K562 (cell line): ENCODE measurements at regions not wholly inside any gene's neighbourhood (a gene's known extent, or its start where the extent isn't known, plus 50 kb on each side); places are given as distances from the start of the nearest gene placed in this dataset.

Experiments
- CEBPB ChIP-seq: fragments of 450-650 bp; IDR thresholded peaks from 2 replicates; pipeline ENCODE4 v1.6.1; 2016; ENCODE audit warnings: missing genetic modification characterization, missing compliant biosample characterization
- CTCF ChIP-seq, 3 experiments: IDR thresholded peaks in 2 of 3; conservative IDR thresholded peaks in 1 of 3; 2 replicates each; pipeline ENCODE4 v1.5.1; 2011 to 2012; ENCODE audit warnings: low read length in 3 of 3, mild to moderate bottlenecking in 3 of 3, control low read depth in 2 of 3, improper control_type of control experiment in 1 of 3, inconsistent platforms in 1 of 3, low read depth in 1 of 3, mixed read lengths in 1 of 3, moderate library complexity in 1 of 3; ENCODE audit not compliant: insufficient read depth in 2 of 3
- EP300 ChIP-seq: IDR thresholded peaks from 2 replicates; pipeline ENCODE4 v1.6.1; 2012; ENCODE audit warnings: low read length, improper control_type of control experiment
- NR1H2 ChIP-seq: sonication (generic); formaldehyde crosslinking; IDR thresholded peaks from 2 replicates; pipeline ENCODE4 v1.4.0; 2020; ENCODE audit warnings: mild to moderate bottlenecking, missing genetic modification reagents
- ZBED1 ChIP-seq: IDR thresholded peaks from 2 replicates; pipeline ENCODE4 v1.6.1; 2014
- ZHX1 ChIP-seq: fragments of 150-350 bp; conservative IDR thresholded peaks from 2 replicates; pipeline ENCODE4 v1.6.1; 2014; ENCODE audit warnings: low read length
- ZNF274 ChIP-seq: IDR thresholded peaks from 2 replicates; pipeline ENCODE4 v1.6.1; 2011; ENCODE audit warnings: low read depth, mild to moderate bottlenecking, low read length, moderate library complexity, borderline replicate concordance
- TF ChIP-seq, protein P1 (sequence below): sonication (generic); formaldehyde crosslinking; IDR thresholded peaks from 2 replicates; pipeline ENCODE4 v1.9.0; 2022; ENCODE audit warnings: mild to moderate bottlenecking, missing genetic modification reagents
- TF ChIP-seq, protein P2 (sequence below): sonication (generic); formaldehyde crosslinking; IDR thresholded peaks from 2 replicates; pipeline ENCODE4 v1.8.1; 2023; ENCODE audit warnings: mild to moderate bottlenecking, missing genetic modification reagents

DNA sequence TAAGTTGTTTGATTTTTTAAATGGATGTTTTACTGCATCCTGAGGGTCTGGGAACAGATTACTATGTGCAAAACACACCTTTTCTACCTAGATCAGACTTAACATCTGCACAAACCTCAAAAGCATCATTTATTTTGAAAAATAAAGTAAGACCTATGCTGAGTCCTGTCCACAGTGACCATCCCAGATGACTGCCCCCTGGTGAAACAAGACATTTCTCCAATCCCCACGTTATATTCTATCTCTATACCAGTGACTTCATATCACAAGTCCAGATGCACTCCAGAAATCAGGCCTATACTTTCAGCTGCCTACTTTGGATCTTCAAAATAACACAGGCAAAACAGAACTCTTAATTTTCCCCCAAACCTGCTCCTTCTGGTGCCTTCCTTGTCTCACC lies 143.2 kb downstream of the P2RY1 start:
- TF ChIP-seq ZNF274 (no peak), ZHX1 (no peak), ZBED1 (no peak), NR1H2 (CRISPR knock-in tag) (no peak), CTCF (IDR thresholded peaks at IDR 0.05 in 2 of 3, conservative IDR thresholded peaks at IDR 0.05 in 1 of 3; ENCODE audit: insufficient read depth in 2 of 3, low read depth in 1 of 3, low read length in 3 of 3) (peak; percentile 20 to 39 (median 31); a peak in 3 of 6 replicates), EP300 (no peak), CEBPB (no peak)
- TF ChIP-seq, protein P1, sequence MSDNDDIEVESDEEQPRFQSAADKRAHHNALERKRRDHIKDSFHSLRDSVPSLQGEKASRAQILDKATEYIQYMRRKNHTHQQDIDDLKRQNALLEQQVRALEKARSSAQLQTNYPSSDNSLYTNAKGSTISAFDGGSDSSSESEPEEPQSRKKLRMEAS (CRISPR knock-in tag), result no peak
- TF ChIP-seq, protein P2, sequence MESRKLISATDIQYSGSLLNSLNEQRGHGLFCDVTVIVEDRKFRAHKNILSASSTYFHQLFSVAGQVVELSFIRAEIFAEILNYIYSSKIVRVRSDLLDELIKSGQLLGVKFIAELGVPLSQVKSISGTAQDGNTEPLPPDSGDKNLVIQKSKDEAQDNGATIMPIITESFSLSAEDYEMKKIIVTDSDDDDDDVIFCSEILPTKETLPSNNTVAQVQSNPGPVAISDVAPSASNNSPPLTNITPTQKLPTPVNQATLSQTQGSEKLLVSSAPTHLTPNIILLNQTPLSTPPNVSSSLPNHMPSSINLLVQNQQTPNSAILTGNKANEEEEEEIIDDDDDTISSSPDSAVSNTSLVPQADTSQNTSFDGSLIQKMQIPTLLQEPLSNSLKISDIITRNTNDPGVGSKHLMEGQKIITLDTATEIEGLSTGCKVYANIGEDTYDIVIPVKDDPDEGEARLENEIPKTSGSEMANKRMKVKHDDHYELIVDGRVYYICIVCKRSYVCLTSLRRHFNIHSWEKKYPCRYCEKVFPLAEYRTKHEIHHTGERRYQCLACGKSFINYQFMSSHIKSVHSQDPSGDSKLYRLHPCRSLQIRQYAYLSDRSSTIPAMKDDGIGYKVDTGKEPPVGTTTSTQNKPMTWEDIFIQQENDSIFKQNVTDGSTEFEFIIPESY, result no peak
